CD14-positive monocyte (primary cell): ENCODE measurements at regions not wholly inside any gene's neighbourhood (a gene's known extent, or its start where the extent isn't known, plus 50 kb on each side); places are given as distances from the start of the nearest gene placed in this dataset.
"Not testable (repeated sequence)": the region's sequence is repeated elsewhere in the genome, so short reads cannot be mapped to it uniquely, and the experiment has no call there.

ENCODE experiments used
- DNase-seq, 3 donors: peaks; one replicate each; pipeline ENCODE4 v3.0.0-alpha.2; 2011 to 2022
- H2AFZ ChIP-seq: 2 replicates; pipeline ENCODE4 v1.6.0; 2012; ENCODE audit warnings: mild to moderate bottlenecking, low read depth, low read length, inconsistent platforms; ENCODE audit not compliant: insufficient read depth, poor library complexity, severe bottlenecking
- H3K27ac ChIP-seq, 2 donors: 1 replicate in 1 of 2; 2 replicates in 1 of 2; pipeline ENCODE4 v1.5.1; 2012 to 2013; ENCODE audit warnings: low read length in 2 of 2, control low read depth in 1 of 2, inconsistent platforms in 1 of 2, low read depth in 1 of 2, mild to moderate bottlenecking in 1 of 2
- H3K27me3 ChIP-seq, 2 donors: one replicate each; pipeline versions ENCODE4 v1.6.0 to v1.6.1; 2011 to 2013; ENCODE audit warnings: low read length in 2 of 2; ENCODE audit not compliant: control insufficient read depth in 2 of 2, insufficient read depth in 2 of 2
- H3K36me3 ChIP-seq, 2 donors: replicated peaks in 1 of 2; 1 replicate in 1 of 2; 2 replicates in 1 of 2; pipeline versions ENCODE4 v1.5.1 to v1.6.1; 2012 to 2013; ENCODE audit warnings: low read length in 2 of 2, control low read depth in 1 of 2, inconsistent platforms in 1 of 2, mild to moderate bottlenecking in 1 of 2; ENCODE audit not compliant: insufficient read depth in 2 of 2, control insufficient read depth in 1 of 2
- H3K4me1 ChIP-seq, 2 donors: 1 replicate in 1 of 2; 2 replicates in 1 of 2; pipeline versions ENCODE4 v1.5.1 to v1.6.1; 2012 to 2013; ENCODE audit warnings: low read length in 2 of 2, control low read depth in 1 of 2, inconsistent platforms in 1 of 2, mild to moderate bottlenecking in 1 of 2, moderate library complexity in 1 of 2; ENCODE audit not compliant: insufficient read depth in 2 of 2, control insufficient read depth in 1 of 2
- H3K4me2 ChIP-seq: replicated peaks from 2 replicates; pipeline ENCODE3; 2012; ENCODE audit warnings: low read length, moderate library complexity, mild to moderate bottlenecking; ENCODE audit not compliant: poor library complexity, severe bottlenecking; ENCODE audit errors: extremely low read depth
- H3K4me3 ChIP-seq, 3 experiments: fragments of 200-600 bp in 1 of 3; sonication (generic) in 1 of 3; replicated peaks in 1 of 3; 1 replicate in 2 of 3; 2 replicates in 1 of 3; pipeline ENCODE4 v1.5.1; 2011 to 2013; ENCODE audit warnings: low read length in 3 of 3, mild to moderate bottlenecking in 3 of 3, control low read depth in 2 of 3, low read depth in 2 of 3, inconsistent platforms in 1 of 3, moderate library complexity in 1 of 3
- H3K79me2 ChIP-seq: 2 replicates; pipeline ENCODE4 v1.6.0; 2012; ENCODE audit warnings: mild to moderate bottlenecking, control low read depth, inconsistent platforms, low read length, moderate library complexity; ENCODE audit not compliant: insufficient read depth
- H3K9ac ChIP-seq: 2 replicates; pipeline ENCODE4 v1.6.0; 2017; ENCODE audit warnings: low read length, mild to moderate bottlenecking; ENCODE audit not compliant: insufficient read depth, poor library complexity, severe bottlenecking
- H3K9me3 ChIP-seq, 2 donors: replicated peaks in 1 of 2; 1 replicate in 1 of 2; 2 replicates in 1 of 2; pipeline versions ENCODE4 v1.5.1 to v1.6.1; 2012 to 2013; ENCODE audit warnings: low read length in 2 of 2, control low read depth in 1 of 2; ENCODE audit not compliant: control insufficient read depth in 1 of 2, insufficient read depth in 1 of 2
- H4K20me1 ChIP-seq: 2 replicates; pipeline ENCODE4 v1.6.0; 2012; ENCODE audit warnings: mild to moderate bottlenecking, low read length, control low read depth, moderate library complexity; ENCODE audit not compliant: insufficient read depth
- H3K27ac Mint-ChIP-seq, 7 donors: one replicate each; pipeline ENCODE4 v1.8.0; 2020; ENCODE audit warnings: mild to moderate bottlenecking in 7 of 7, mixed read lengths in 7 of 7, moderate library complexity in 6 of 7, inconsistent platforms in 2 of 7
- H3K27me3 Mint-ChIP-seq, 3 donors: one replicate each; pipeline ENCODE4 v1.8.0; 2021 to 2022; ENCODE audit warnings: low read depth in 3 of 3, mild to moderate bottlenecking in 3 of 3, mixed read lengths in 3 of 3, moderate library complexity in 3 of 3, inconsistent platforms in 1 of 3
- H3K36me3 Mint-ChIP-seq, 2 donors: one replicate each; pipeline ENCODE4 v1.8.0; 2020; ENCODE audit warnings: mixed read lengths in 2 of 2, inconsistent platforms in 1 of 2, mild to moderate bottlenecking in 1 of 2
- H3K4me1 Mint-ChIP-seq: one replicate; pipeline ENCODE4 v1.8.0; 2020; ENCODE audit warnings: mild to moderate bottlenecking, mixed read lengths
- H3K4me3 Mint-ChIP-seq, 2 donors: one replicate each; pipeline ENCODE4 v1.8.0; 2020; ENCODE audit warnings: mild to moderate bottlenecking in 2 of 2, mixed read lengths in 2 of 2, moderate library complexity in 1 of 2
- H3K9me3 Mint-ChIP-seq, 7 donors: one replicate each; pipeline ENCODE4 v1.8.0; 2020 to 2022; ENCODE audit warnings: mixed read lengths in 7 of 7, mild to moderate bottlenecking in 6 of 7, moderate library complexity in 6 of 7, inconsistent platforms in 2 of 7
- CTCF ChIP-seq: fragments of 200-600 bp; IDR thresholded peaks from one replicate; pipeline ENCODE4 v1.8.0; 2022; ENCODE audit warnings: antibody characterized with exemption, mild to moderate bottlenecking
- WGBS: methylation state at CpG from one replicate; pipeline ENCODE4 v1.1.5; 2013; ENCODE audit warnings: missing lambda C conversion rate; ENCODE audit not compliant: insufficient coverage; 5-methylcytosine and 5-hydroxymethylcytosine counted together
- intact Hi-C, 2 donors: fragments of 100-400 bp; cut with micrococcal nuclease; formaldehyde crosslinking; loops; one replicate each; pipeline versions ENCODE4 v1.15.0 to v1.15.1; 2023

DNA sequence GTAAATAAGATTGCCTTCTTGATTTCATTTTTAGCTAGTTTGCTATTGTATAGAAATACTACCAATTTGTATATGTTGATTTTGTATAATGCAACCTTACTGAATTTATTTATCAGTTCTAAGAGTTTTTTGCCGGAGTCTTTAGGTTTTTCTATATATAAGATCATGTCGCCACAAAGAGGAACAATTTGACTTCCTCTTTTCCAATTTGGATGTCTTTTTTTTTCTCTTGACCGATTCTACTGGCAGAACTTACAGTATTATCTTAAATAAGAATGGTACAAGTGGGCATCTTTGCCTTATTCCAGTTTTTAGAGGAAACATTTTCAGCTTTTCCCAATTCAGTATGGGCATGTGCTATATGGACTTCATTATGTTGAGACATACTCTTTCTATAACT is 624.7 kb upstream of the ACO1 start:
- no peak overlapping the region for H3K27ac ChIP-seq
- no peaks in the 10 kb centered on the region for H3K27me3 ChIP-seq
- no peak overlapping the region for H3K4me3 Mint-ChIP-seq
- H3K36me3 ChIP-seq, result no peaks in the 10 kb centered on the region
- peaks cover 11 to 12% of the 10 kb centered on the region in 2 donors for H3K9me3 ChIP-seq
- intact Hi-C loops, result no loop called here
- no peaks in the 10 kb centered on the region for H3K4me1 Mint-ChIP-seq
- no peak overlapping the region for H3K4me2 ChIP-seq
- H3K27ac Mint-ChIP-seq, result no peak overlapping the region
- H4K20me1 ChIP-seq, result no peaks in the 10 kb centered on the region
- H3K79me2 ChIP-seq, result no peaks in the 10 kb centered on the region
- H3K27me3 Mint-ChIP-seq, result peaks cover 0 to 1% (median 0%) of the 10 kb centered on the region in 3 donors
- no peak overlapping the region for H3K9ac ChIP-seq
- WGBS, result no CpG with 5 or more reads among the region's 3 CpGs
- peaks cover 0 to 8% (median 5%) of the 10 kb centered on the region in 7 donors for H3K9me3 Mint-ChIP-seq
- no peaks in the 10 kb centered on the region for H3K4me1 ChIP-seq
- no peak overlapping the region for H3K4me3 ChIP-seq
- no peak for TF ChIP-seq CTCF
- DNase-seq, result no peak
- no peak overlapping the region for H2AFZ ChIP-seq
- H3K36me3 Mint-ChIP-seq, result no peaks in the 10 kb centered on the region

DNA sequence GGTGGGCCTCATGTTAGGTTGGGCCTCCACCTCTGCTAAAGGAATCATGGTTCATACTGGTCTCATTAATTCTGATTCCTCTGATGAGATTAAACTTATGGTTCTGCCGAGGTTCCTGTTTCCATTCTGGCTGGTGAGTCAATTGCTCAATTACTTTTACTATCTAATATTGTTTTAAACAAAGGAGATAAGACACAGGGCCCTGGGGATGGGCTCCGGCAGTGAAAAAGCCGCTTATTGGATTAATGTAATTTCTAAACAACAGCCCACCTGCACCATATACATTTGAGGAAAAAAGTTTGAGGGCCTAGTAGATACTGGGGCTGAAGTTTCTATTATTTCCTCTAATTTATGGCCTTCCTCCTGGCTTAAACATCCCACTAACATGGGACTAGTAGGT is 610.4 kb upstream of the ACO1 start:
- H3K4me3 Mint-ChIP-seq, H3K27ac Mint-ChIP-seq, H3K4me3 ChIP-seq, H3K36me3 ChIP-seq, H3K9ac ChIP-seq, H3K4me1 Mint-ChIP-seq, H3K27me3 Mint-ChIP-seq, DNase-seq, H2AFZ ChIP-seq, intact Hi-C loops, H3K79me2 ChIP-seq, H3K27ac ChIP-seq, H4K20me1 ChIP-seq, H3K4me2 ChIP-seq, H3K27me3 ChIP-seq, H3K4me1 ChIP-seq, H3K36me3 Mint-ChIP-seq: not testable (repeated sequence)
- no CpG with 5 or more reads among the region's 3 CpGs for WGBS
- H3K9me3 ChIP-seq, result peaks cover 21 to 23% of the 10 kb centered on the region in 2 donors
- peaks cover 14 to 21% (median 18%) of the 10 kb centered on the region in 7 donors for H3K9me3 Mint-ChIP-seq
